ENCODE measurements at regions not wholly inside any gene's neighbourhood (a gene's known extent, or its start where the extent isn't known, plus 50 kb on each side); places are given as distances from the start of the nearest gene placed in this dataset.
"Not testable (repeated sequence)": the region's sequence is repeated elsewhere in the genome, so short reads cannot be mapped to it uniquely, and the experiment has no call there.

DNA sequence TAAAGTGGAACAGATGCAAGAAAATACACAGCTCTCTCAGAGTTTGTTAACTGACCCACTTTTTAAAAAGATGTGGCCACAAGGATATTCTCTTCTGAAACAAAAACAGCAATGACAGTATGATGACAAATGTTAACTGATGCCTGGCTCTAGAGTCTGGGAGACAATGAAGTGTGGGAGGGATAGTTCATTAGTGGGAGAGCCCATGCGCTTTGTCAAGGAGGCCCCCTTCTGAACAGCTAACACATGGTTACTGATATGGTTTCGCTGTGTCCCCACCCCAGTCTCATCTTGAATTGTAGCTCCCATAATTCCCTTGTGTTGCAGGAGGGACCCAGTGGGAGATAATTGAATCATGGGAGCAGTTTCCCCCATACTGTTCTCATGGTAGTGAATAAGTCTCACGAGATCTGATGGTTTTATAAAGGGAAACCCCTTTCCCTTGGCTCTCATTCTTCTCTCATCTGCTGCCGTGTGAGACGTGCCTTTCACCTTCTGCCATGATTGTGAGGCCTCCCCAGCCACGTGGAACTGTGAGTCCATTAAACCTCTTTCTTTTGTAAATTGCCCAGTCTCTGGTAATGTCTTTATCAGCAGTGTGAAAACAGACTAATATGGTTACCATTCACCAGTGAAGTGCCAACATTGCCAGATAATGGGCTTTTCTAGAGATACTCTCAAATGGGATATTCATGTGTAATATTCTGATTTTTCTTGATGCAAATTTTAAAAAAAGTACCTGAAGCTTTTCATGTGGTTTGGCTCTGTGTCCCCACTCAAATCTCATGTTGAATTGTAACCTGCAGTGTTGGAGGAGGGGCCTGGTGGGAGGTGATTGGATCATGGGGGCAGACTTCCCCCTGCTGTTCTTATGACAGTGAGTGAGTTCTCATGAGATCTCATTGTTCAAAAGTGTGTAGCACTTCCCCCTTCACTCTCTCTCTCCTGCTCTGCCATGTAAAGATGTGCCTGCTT is 435.8 kb downstream of the SHISA9 start:
- not testable (repeated sequence) for DNase-seq

- no peak for DNase-seq
Measured at GRCh38 chr16:13338044-13338443, 436.6 kb downstream of the SHISA9 start.

DNA sequence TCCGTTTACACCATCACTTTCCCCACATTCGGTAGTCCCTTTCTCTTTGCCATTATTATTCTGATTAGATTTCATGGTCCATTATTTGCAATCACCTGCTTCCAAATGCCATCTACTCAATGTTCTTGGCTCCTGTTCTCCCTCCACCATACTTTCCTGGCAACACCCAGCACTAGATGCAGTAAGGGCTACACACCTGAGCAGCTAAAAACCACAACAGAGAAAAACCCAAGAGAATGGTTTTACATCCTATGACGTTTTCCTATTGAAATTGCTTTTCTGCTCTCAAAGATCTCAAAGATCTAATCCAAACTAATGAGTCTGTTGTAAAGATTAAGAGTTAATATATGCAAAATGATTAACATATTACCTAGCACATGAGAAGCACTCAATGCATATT is 441.3 kb downstream of the SHISA9 start:
- no peak for DNase-seq

DNA sequence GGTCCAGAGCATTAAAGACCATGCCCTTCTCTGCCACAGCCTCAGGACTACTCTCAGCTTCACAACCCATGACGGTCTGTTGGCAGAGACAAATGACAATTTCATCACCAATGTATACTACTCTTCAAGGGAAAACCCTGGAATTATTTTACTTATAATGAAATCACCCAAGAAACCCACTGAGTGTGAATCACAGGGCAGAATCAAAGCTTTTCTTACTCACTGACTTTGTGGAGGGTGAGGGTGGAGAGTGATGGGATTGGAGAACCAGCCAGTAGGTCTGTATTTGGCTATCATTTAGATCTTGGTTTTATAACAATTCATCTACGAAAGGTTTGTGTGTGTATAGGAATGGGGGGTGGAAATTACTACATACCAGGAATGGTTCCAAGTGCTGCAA is 442.6 kb downstream of the SHISA9 start:
- DNase-seq, result no peak

GRCh38 chr16:13348416-13348815 is 447.0 kb downstream of the SHISA9 start:
- DNase-seq, result no peak

DNA sequence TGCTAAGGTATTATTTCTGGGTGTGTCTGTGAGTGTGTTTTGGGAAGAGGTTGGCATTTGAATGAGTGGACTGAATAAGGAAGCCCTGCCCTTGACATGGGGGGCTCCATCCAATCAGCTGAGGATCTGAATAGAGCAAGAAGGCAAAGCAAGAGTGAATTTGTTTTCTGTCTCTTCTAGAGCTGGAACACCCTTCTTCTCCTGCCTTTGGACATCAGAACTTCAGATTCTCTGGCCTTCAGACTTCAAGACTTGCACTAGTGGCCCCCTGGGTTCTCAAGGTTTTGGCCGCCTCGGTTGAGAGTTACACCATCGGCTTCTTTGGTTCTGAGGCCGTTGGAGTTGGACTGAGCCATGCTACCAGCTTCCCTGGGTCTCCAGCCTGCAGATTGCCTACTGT is 448.6 kb downstream of the SHISA9 start:
- DNase-seq, result no peak

- no peak for DNase-seq
Measured at GRCh38 chr16:13351181-13351580, 449.8 kb downstream of the SHISA9 start.

- no peak for DNase-seq
Measured at GRCh38 chr16:13351601-13352217, 450.3 kb downstream of the SHISA9 start.

- not testable (repeated sequence) for DNase-seq
Measured at GRCh38 chr16:13352796-13353195, 451.4 kb downstream of the SHISA9 start.

- not testable (repeated sequence) for DNase-seq
Measured at GRCh38 chr16:13357842-13358241, 456.4 kb downstream of the SHISA9 start.

GRCh38 chr16:13359835-13360234 is 458.4 kb downstream of the SHISA9 start:
- no peak for DNase-seq

DNA sequence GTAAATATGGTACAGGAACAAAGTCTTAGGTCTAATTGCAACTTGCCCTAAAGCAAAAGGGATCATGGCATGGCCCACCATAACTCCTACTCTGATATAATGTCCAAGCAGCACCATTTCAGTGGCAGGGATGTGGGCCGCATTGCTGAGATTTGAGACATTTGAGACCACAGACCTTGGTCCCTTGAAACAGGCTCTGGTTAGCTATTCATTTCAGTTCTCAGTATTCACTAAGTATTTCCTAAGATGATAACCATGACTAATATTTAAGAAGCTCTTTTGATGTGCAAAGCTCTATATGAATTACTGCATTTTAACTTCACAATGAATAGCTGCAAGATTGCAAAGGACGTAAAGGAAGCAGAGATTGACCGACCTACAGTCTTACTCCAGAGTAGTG is 471.0 kb downstream of the SHISA9 start:
- DNase-seq, result no peak

GRCh38 chr16:13376174-13376573 is 474.8 kb downstream of the SHISA9 start:
- no peak for DNase-seq

GRCh38 chr16:13377143-13377542 is 475.7 kb downstream of the SHISA9 start:
- DNase-seq, result no peak

GRCh38 chr16:13378151-13378550 is 476.8 kb downstream of the SHISA9 start:
- no peak for DNase-seq

- no peak for DNase-seq
Measured at GRCh38 chr16:13379266-13379665, 477.9 kb downstream of the SHISA9 start.

- DNase-seq, result not testable (repeated sequence)
Measured at GRCh38 chr16:13385156-13386040, 484.0 kb downstream of the SHISA9 start.

DNA sequence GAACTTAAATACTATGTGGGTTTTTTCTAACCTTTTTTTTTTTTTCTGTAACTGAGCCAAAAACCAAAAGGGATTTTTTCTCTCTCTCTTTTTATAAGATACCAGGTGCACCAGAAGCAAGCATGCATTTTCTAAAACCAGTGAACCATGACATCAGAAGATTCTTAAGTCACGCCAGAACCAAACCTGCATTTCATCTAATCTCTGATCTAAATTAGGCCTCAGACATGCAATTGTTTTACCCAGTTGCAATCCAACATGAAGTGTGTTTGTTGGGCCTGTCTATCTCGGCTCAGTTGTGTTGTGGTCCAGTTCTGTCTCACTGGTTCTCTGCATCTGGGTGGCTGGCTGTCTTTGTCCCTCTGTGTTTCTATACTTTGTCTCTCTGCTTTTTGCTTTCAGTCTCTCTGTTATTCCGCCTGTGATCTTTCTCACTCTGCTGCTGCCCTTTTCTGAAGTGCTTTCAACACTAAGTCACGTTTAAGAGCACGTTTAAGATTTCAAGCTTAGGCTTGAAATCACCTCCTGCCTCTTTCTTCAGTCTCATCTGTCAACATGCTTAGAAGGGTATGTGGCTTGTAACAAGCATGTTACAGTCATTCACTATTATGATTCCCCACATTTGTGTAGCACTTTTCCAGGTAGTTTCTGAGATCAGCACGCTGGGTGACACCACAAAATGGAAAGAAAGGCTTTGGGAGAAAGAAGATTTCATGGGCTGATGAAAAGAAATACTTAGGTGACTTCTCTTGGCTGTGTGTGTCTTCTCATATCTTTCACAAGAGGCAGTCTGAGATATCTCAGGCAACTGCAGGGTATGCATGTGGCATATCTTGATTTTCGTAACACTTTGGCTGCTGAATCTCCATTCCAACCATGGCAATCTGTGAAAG is 488.9 kb downstream of the SHISA9 start:
- DNase-seq, result no peak

GRCh38 chr16:13390986-13391305 is 489.5 kb downstream of the SHISA9 start:
- DNase-seq, result no peak

DNA sequence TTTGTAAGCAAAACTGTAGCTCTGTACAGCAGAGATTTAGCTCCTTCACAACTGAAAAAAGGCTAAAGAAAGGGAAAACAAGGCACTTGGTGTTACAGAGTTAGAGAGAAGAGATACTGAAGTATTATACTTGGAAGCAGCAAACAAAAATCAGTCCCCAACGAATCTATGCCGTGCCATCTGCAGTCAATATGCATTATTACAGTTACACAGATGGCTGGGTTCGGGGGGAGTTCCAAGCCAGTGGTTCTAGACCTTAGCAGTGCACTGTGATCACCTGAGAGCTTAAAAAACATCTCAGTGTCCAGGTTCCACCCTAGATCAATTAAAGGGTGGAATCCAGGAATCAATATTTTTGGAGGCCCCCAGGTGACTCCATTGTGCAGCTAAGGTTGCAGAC is 489.9 kb downstream of the SHISA9 start:
- DNase-seq, result no peak

- no peak for DNase-seq
Measured at GRCh38 chr16:13392341-13392740, 490.9 kb downstream of the SHISA9 start.

- no peak for DNase-seq
Measured at GRCh38 chr16:13393816-13394215, 492.4 kb downstream of the SHISA9 start.

All from hematopoietic multipotent progenitor cell treated with erythropoietin and hydrocortisone succinate and interleukin-3 and kit ligand, for 4 days (in vitro differentiated cells).